Neural crest cell (in vitro differentiated cells): ENCODE measurements at regions not wholly inside any gene's neighbourhood (a gene's known extent, or its start where the extent isn't known, plus 50 kb on each side); places are given as distances from the start of the nearest gene placed in this dataset.

ENCODE experiments used
- DNase-seq: peaks from one replicate; pipeline ENCODE4 v3.0.0; 2021; ENCODE audit warnings: low read depth, mixed read lengths, low spot score
- H3K27ac Mint-ChIP-seq: one replicate; pipeline ENCODE4 v1.8.0; 2021; ENCODE audit warnings: mild to moderate bottlenecking, mixed read lengths; ENCODE audit not compliant: unreplicated experiment
- H3K27me3 Mint-ChIP-seq: 2 replicates; pipeline ENCODE4 v1.8.0; 2021; ENCODE audit warnings: low read depth, mild to moderate bottlenecking, mixed read lengths
- H3K36me3 Mint-ChIP-seq: 2 replicates; pipeline ENCODE4 v1.8.0; 2021; ENCODE audit warnings: low read depth, mild to moderate bottlenecking, mixed read lengths
- H3K4me1 Mint-ChIP-seq: 2 replicates; pipeline ENCODE4 v1.8.0; 2021; ENCODE audit warnings: mixed read lengths
- H3K4me3 Mint-ChIP-seq: one replicate; pipeline ENCODE4 v1.8.0; 2021; ENCODE audit warnings: mild to moderate bottlenecking, mixed read lengths
- H3K9me3 Mint-ChIP-seq: 2 replicates; pipeline ENCODE4 v1.8.0; 2021; ENCODE audit warnings: mixed read lengths
- TF ChIP-seq, protein P1 (sequence below): fragments of 200-600 bp; sonication (generic); conservative IDR thresholded peaks from 2 replicates; pipeline ENCODE4 v1.5.0; 2021; ENCODE audit warnings: antibody characterized with exemption, mild to moderate bottlenecking

DNA sequence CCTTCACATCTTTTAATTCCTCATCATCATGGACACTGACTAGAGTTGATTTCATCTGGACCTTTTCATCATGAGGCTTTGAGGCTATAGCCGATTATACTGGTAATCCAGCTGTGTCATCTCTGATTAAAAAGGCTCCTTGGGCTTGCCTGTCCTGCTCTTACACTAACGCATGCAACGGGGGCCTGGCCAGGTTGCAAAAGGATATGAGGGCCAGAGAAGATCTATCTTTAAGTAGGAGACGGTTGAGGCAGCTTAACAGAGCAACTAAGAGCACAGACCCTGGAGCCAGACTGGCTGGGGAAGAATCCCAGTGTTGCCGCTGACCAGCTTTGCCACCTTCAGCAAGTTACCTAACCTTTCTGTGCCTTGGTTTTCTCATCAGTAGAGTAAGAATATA is 211.5 kb downstream of the PTEN start:
- Mint-ChIP-seq H3K9me3 (no peaks in the 10 kb centered on the region), H3K4me1 (peaks cover 3% of the 10 kb centered on the region), H3K27ac (no peak overlapping the region), H3K27me3 (no peaks in the 10 kb centered on the region), H3K4me3 (no peak overlapping the region), H3K36me3 (no peaks in the 10 kb centered on the region)
- DNase-seq: no peak
- TF ChIP-seq, protein P1, sequence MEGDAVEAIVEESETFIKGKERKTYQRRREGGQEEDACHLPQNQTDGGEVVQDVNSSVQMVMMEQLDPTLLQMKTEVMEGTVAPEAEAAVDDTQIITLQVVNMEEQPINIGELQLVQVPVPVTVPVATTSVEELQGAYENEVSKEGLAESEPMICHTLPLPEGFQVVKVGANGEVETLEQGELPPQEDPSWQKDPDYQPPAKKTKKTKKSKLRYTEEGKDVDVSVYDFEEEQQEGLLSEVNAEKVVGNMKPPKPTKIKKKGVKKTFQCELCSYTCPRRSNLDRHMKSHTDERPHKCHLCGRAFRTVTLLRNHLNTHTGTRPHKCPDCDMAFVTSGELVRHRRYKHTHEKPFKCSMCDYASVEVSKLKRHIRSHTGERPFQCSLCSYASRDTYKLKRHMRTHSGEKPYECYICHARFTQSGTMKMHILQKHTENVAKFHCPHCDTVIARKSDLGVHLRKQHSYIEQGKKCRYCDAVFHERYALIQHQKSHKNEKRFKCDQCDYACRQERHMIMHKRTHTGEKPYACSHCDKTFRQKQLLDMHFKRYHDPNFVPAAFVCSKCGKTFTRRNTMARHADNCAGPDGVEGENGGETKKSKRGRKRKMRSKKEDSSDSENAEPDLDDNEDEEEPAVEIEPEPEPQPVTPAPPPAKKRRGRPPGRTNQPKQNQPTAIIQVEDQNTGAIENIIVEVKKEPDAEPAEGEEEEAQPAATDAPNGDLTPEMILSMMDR: no peak

DNA sequence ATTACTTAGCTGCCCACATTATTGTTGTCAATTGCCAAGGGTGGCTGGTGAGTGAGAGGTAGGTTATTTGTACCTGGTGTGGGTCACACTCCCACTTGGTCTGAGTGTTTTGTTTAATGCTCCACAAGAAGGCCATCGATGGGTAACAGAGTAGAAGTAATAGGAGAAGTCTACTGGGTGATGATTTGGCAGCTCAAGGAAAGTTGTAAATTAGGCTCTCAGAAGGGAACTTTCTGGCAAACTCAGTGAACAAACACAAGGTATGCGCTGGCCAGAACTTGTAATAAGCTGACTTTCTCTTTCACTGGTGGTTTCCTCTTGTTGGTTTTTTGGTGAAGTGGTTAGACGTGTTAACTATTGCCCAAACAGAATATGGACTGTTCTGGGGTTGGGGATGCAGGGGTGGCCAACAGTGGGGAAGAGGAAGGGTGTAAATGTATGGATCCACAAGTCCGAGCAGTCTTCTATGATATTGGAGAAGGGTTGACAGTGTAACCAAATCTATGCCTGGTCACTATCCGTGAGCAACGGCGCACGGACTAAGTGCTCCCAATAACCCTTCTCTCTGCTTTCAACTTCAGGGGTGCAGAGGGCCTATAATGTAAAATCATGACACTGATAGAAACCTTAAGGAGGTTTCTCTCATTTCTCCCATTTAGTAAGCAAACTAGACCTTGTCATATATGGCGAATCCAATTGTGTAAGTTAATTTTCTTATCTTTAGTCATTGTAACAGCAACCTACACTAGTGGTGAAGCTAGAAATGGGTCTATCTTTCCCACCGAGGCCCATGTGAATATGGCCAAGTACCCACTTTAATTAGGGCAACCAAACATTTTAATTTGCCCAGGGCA is 212.8 kb downstream of the PTEN start:
- H3K9me3 Mint-ChIP-seq: no peaks in the 10 kb centered on the region

DNA sequence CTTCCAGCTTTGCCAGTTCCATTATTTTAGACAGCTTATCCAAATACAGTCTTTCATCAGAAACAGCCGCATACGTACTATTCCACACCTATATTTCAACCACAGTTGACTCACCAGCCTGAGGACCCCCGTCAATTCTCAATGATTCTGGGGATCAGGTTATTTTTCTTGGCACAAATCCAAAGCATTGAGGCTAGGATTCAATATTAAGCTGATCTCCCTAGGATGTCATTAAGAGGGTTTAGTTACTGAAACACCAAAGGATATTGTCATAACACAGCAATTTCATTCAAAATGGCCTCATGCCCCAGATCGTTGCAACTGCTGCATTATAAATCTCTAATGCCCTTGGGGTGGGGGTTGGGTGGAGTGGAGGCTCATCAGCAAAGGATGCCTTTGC is 214.6 kb downstream of the PTEN start:
- Mint-ChIP-seq H3K4me1 (peaks cover 8% of the 10 kb centered on the region), H3K36me3 (no peaks in the 10 kb centered on the region), H3K9me3 (no peaks in the 10 kb centered on the region), H3K27me3 (no peaks in the 10 kb centered on the region), H3K4me3 (no peak overlapping the region), H3K27ac (no peak overlapping the region)
- TF ChIP-seq, protein P1: no peak
- DNase-seq: no peak

More for the DNA sequence above, 212.8 kb downstream of the PTEN start:
- Mint-ChIP-seq H3K27me3 (no peaks in the 10 kb centered on the region), H3K27ac (no peak overlapping the region), H3K4me1 (peaks cover 3% of the 10 kb centered on the region), H3K4me3 (no peak overlapping the region), H3K36me3 (no peaks in the 10 kb centered on the region)
- DNase-seq: no peak
- TF ChIP-seq, protein P1: no peak

DNA sequence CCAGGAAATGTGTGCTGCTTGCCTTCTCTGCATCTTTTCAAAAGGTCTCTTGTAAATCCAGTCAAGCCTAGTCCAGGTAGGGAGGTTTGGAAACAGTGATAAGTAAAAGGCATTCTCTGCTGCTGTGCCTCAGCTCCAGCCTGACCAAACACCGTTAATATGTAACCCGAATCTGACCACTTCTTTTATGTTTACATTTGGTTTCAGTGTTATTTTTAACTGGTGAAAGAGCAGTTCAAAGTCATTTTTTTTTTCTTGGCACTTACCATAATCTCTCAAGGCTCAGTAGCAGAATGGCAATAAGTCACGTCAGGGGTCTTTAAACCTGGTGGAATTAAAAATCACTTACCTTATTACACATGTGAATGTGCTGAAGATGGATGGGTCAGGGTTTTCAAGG is 216.8 kb downstream of the PTEN start:
- TF ChIP-seq, protein P1: no peak
- H3K36me3 Mint-ChIP-seq: no peaks in the 10 kb centered on the region
- DNase-seq: no peak
- H3K27me3 Mint-ChIP-seq: no peaks in the 10 kb centered on the region
- H3K9me3 Mint-ChIP-seq: no peaks in the 10 kb centered on the region
- no peak overlapping the region for H3K4me3 Mint-ChIP-seq
- H3K4me1 Mint-ChIP-seq: peaks cover 9% of the 10 kb centered on the region
- H3K27ac Mint-ChIP-seq: no peak overlapping the region

DNA sequence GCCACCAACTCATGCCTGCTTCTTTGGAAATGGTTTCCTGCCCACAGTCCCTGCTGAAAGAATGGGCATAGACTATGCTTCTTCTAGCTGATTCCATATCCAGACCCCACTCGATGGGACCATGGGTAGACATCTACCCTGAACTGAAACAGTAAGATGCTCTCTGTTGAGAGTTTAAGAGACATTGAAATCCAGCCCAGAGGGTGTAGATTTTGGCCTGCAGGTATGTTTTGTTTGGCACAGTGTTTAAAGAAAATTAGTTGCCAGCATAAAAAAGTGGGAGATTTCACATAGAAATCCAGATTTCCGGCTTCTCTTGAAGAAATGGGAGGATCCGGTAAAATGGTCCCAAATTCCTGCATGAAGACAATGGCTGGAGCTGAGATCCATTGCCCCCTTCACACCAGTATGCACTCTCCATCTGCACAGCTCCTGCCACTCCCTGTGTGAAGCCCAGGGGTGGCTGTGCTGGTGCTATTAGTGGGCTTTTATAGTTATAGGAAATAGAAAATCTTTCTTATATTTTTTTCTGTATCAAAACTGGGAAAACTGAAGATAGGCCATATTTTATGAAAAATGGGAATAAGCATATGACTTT is 218.1 kb downstream of the PTEN start:
- H3K4me3 Mint-ChIP-seq: no peak overlapping the region
- TF ChIP-seq, protein P1: no peak
- H3K4me1 Mint-ChIP-seq: peaks cover 9% of the 10 kb centered on the region

More for the DNA sequence above, 218.1 kb downstream of the PTEN start:
- no peak for DNase-seq
- H3K27ac Mint-ChIP-seq: no peak overlapping the region
- no peaks in the 10 kb centered on the region for H3K9me3 Mint-ChIP-seq
- no peaks in the 10 kb centered on the region for H3K27me3 Mint-ChIP-seq
- H3K36me3 Mint-ChIP-seq: no peaks in the 10 kb centered on the region
